ENCODE measurements at regions not wholly inside any gene's neighbourhood (a gene's known extent, or its start where the extent isn't known, plus 50 kb on each side); places are given as distances from the start of the nearest gene placed in this dataset.

- TF ChIP-seq, protein P1, sequence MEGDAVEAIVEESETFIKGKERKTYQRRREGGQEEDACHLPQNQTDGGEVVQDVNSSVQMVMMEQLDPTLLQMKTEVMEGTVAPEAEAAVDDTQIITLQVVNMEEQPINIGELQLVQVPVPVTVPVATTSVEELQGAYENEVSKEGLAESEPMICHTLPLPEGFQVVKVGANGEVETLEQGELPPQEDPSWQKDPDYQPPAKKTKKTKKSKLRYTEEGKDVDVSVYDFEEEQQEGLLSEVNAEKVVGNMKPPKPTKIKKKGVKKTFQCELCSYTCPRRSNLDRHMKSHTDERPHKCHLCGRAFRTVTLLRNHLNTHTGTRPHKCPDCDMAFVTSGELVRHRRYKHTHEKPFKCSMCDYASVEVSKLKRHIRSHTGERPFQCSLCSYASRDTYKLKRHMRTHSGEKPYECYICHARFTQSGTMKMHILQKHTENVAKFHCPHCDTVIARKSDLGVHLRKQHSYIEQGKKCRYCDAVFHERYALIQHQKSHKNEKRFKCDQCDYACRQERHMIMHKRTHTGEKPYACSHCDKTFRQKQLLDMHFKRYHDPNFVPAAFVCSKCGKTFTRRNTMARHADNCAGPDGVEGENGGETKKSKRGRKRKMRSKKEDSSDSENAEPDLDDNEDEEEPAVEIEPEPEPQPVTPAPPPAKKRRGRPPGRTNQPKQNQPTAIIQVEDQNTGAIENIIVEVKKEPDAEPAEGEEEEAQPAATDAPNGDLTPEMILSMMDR (IDR thresholded peaks at IDR 0.05), result no peak
- TF ChIP-seq POLR2A (IDR thresholded peaks at IDR 0.05), result no peak
Observed at GRCh38 chr13:54445453-54445852, 1416.8 kb downstream of the OLFM4 start.
